ENCODE measurements at regions not wholly inside any gene's neighbourhood (a gene's known extent, or its start where the extent isn't known, plus 50 kb on each side); places are given as distances from the start of the nearest gene placed in this dataset.

- Histone ChIP-seq H3K4me1 (ENCODE audit: control insufficient read depth in 1 of 2, insufficient read depth in 2 of 2, low read length in 2 of 2) (no peaks in the 10 kb centered on the region), H2BK12ac (ENCODE audit: low read length) (no peak overlapping the region), H2AK5ac (ENCODE audit: low read length) (no peak overlapping the region), H3K36me3 (ENCODE audit: control insufficient read depth in 1 of 2, insufficient read depth in 2 of 2, low read length in 2 of 2) (no peaks in the 10 kb centered on the region), H3K9me3 (ENCODE audit: insufficient read depth, low read depth, low read length) (no peaks in the 10 kb centered on the region), H3K79me1 (ENCODE audit: low read length) (no peaks in the 10 kb centered on the region), H4K8ac (ENCODE audit: low read depth, low read length) (no peak overlapping the region), H2BK120ac (ENCODE audit: insufficient read depth, low read length, poor library complexity) (no peak overlapping the region), H3K27ac (ENCODE audit: low read depth, low read length) (no peak overlapping the region), H4K91ac (ENCODE audit: low read depth, low read length) (no peak overlapping the region), H3K4ac (ENCODE audit: low read depth, low read length) (no peak overlapping the region), H3K18ac (ENCODE audit: low read length) (no peak overlapping the region), H3K23ac (ENCODE audit: low read length) (no peak overlapping the region), H3K79me2 (ENCODE audit: control insufficient read depth, insufficient read depth, low read length, poor library complexity) (no peaks in the 10 kb centered on the region), H3K4me3 (ENCODE audit: low read depth, low read length) (no peak overlapping the region), H3K4me2 (ENCODE audit: low read length) (no peak overlapping the region), H3K14ac (ENCODE audit: low read length) (no peak overlapping the region), H3K9ac (ENCODE audit: low read length) (no peak overlapping the region), H4K12ac (ENCODE audit: low read depth, low read length) (no peak overlapping the region), H3K27me3 (ENCODE audit: insufficient read depth, low read length) (no peaks in the 10 kb centered on the region), H2BK5ac (ENCODE audit: low read depth, low read length, poor library complexity) (no peak overlapping the region), H2AFZ (ENCODE audit: insufficient read depth, low read length, poor library complexity) (no peak overlapping the region)
- WGBS (ENCODE audit: extremely low coverage, insufficient coverage, insufficient read length) = no CpG with 5 or more reads among the region's 4 CpGs
- DNase-seq = no peak
Measured at GRCh38 chr10:8262317-8262716, 207.8 kb downstream of the GATA3 start.

- Histone ChIP-seq H3K23ac (ENCODE audit: low read length) (no peak overlapping the region), H2BK5ac (ENCODE audit: low read depth, low read length, poor library complexity) (no peak overlapping the region), H3K27me3 (ENCODE audit: insufficient read depth, low read length) (no peaks in the 10 kb centered on the region), H3K4me2 (ENCODE audit: low read length) (no peak overlapping the region), H3K4me1 (ENCODE audit: control insufficient read depth in 1 of 2, insufficient read depth in 2 of 2, low read length in 2 of 2) (peaks cover 0 to 2% of the 10 kb centered on the region in 2 experiments), H4K91ac (ENCODE audit: low read depth, low read length) (no peak overlapping the region), H3K4me3 (ENCODE audit: low read depth, low read length) (no peak overlapping the region), H3K18ac (ENCODE audit: low read length) (no peak overlapping the region), H3K9me3 (ENCODE audit: insufficient read depth, low read depth, low read length) (no peaks in the 10 kb centered on the region), H2AFZ (ENCODE audit: insufficient read depth, low read length, poor library complexity) (no peak overlapping the region), H4K8ac (ENCODE audit: low read depth, low read length) (no peak overlapping the region), H2BK12ac (ENCODE audit: low read length) (peak overlapping the region; percentile 49), H3K79me1 (ENCODE audit: low read length) (no peaks in the 10 kb centered on the region), H3K14ac (ENCODE audit: low read length) (no peak overlapping the region), H2AK5ac (ENCODE audit: low read length) (no peak overlapping the region), H3K4ac (ENCODE audit: low read depth, low read length) (no peak overlapping the region), H3K9ac (ENCODE audit: low read length) (no peak overlapping the region), H4K12ac (ENCODE audit: low read depth, low read length) (no peak overlapping the region), H3K36me3 (ENCODE audit: control insufficient read depth in 1 of 2, insufficient read depth in 2 of 2, low read length in 2 of 2) (no peaks in the 10 kb centered on the region), H2BK120ac (ENCODE audit: insufficient read depth, low read length, poor library complexity) (no peak overlapping the region), H3K79me2 (ENCODE audit: control insufficient read depth, insufficient read depth, low read length, poor library complexity) (no peaks in the 10 kb centered on the region), H3K27ac (ENCODE audit: low read depth, low read length) (no peak overlapping the region)
- WGBS (ENCODE audit: extremely low coverage, insufficient coverage, insufficient read length) = no CpG with 5 or more reads among the region's 5 CpGs
- DNase-seq = no peak
Measured at GRCh38 chr10:8269976-8270375, 215.5 kb downstream of the GATA3 start.

GRCh38 chr10:8272794-8273425 lies 218.4 kb downstream of the GATA3 start:
- no peak overlapping the region for H2AK5ac ChIP-seq (ENCODE audit: low read length)
- H3K9ac ChIP-seq (ENCODE audit: low read length) = no peak overlapping the region
- peaks cover 0 to 2% of the 10 kb centered on the region in 2 experiments for H3K4me1 ChIP-seq (ENCODE audit: control insufficient read depth in 1 of 2, insufficient read depth in 2 of 2, low read length in 2 of 2)
- no peak overlapping the region for H4K8ac ChIP-seq (ENCODE audit: low read depth, low read length)
- peak in 1 of 2 donors; percentile 68 for DNase-seq
- peak overlapping the region; percentile 77 for H2BK12ac ChIP-seq (ENCODE audit: low read length)
- no peak overlapping the region for H3K23ac ChIP-seq (ENCODE audit: low read length)
- no peak overlapping the region for H3K4ac ChIP-seq (ENCODE audit: low read depth, low read length)
- no peak overlapping the region for H4K91ac ChIP-seq (ENCODE audit: low read depth, low read length)
- no peak overlapping the region for H4K12ac ChIP-seq (ENCODE audit: low read depth, low read length)
- no peak overlapping the region for H3K14ac ChIP-seq (ENCODE audit: low read length)
- WGBS (ENCODE audit: extremely low coverage, insufficient coverage, insufficient read length) = no CpG with 5 or more reads among the region's 10 CpGs
- no peaks in the 10 kb centered on the region for H3K36me3 ChIP-seq (ENCODE audit: control insufficient read depth in 1 of 2, insufficient read depth in 2 of 2, low read length in 2 of 2)
- H3K27me3 ChIP-seq (ENCODE audit: insufficient read depth, low read length) = no peaks in the 10 kb centered on the region
- no peak overlapping the region for H2AFZ ChIP-seq (ENCODE audit: insufficient read depth, low read length, poor library complexity)
- H3K79me2 ChIP-seq (ENCODE audit: control insufficient read depth, insufficient read depth, low read length, poor library complexity) = no peaks in the 10 kb centered on the region
- no peak overlapping the region for H3K27ac ChIP-seq (ENCODE audit: low read depth, low read length)
- H3K4me2 ChIP-seq (ENCODE audit: low read length) = no peak overlapping the region
- H3K79me1 ChIP-seq (ENCODE audit: low read length) = no peaks in the 10 kb centered on the region
- H3K4me3 ChIP-seq (ENCODE audit: low read depth, low read length) = no peak overlapping the region
- peak overlapping the region; percentile 68 for H2BK120ac ChIP-seq (ENCODE audit: insufficient read depth, low read length, poor library complexity)
- no peak overlapping the region for H3K18ac ChIP-seq (ENCODE audit: low read length)
- no peak overlapping the region for H2BK5ac ChIP-seq (ENCODE audit: low read depth, low read length, poor library complexity)
- H3K9me3 ChIP-seq (ENCODE audit: insufficient read depth, low read depth, low read length) = no peaks in the 10 kb centered on the region

GRCh38 chr10:8273749-8274148 lies 219.3 kb downstream of the GATA3 start:
- H2BK120ac ChIP-seq (ENCODE audit: insufficient read depth, low read length, poor library complexity) = no peak overlapping the region
- no peak overlapping the region for H3K4me3 ChIP-seq (ENCODE audit: low read depth, low read length)
- no peak overlapping the region for H2BK5ac ChIP-seq (ENCODE audit: low read depth, low read length, poor library complexity)
- H3K9ac ChIP-seq (ENCODE audit: low read length) = no peak overlapping the region
- H4K12ac ChIP-seq (ENCODE audit: low read depth, low read length) = no peak overlapping the region
- H3K4ac ChIP-seq (ENCODE audit: low read depth, low read length) = no peak overlapping the region
- H4K91ac ChIP-seq (ENCODE audit: low read depth, low read length) = no peak overlapping the region
- H3K9me3 ChIP-seq (ENCODE audit: insufficient read depth, low read depth, low read length) = no peaks in the 10 kb centered on the region
- H3K27me3 ChIP-seq (ENCODE audit: insufficient read depth, low read length) = no peaks in the 10 kb centered on the region
- peak in 1 of 2 donors; percentile 34 for DNase-seq
- no peak overlapping the region for H4K8ac ChIP-seq (ENCODE audit: low read depth, low read length)
- H3K27ac ChIP-seq (ENCODE audit: low read depth, low read length) = no peak overlapping the region
- H3K79me1 ChIP-seq (ENCODE audit: low read length) = no peaks in the 10 kb centered on the region
- no peak overlapping the region for H3K14ac ChIP-seq (ENCODE audit: low read length)
- no peak overlapping the region for H3K18ac ChIP-seq (ENCODE audit: low read length)
- H2AFZ ChIP-seq (ENCODE audit: insufficient read depth, low read length, poor library complexity) = no peak overlapping the region
- peaks cover 2% of the 10 kb centered on the region in 2 experiments for H3K4me1 ChIP-seq (ENCODE audit: control insufficient read depth in 1 of 2, insufficient read depth in 2 of 2, low read length in 2 of 2)
- H3K4me2 ChIP-seq (ENCODE audit: low read length) = no peak overlapping the region
- no peaks in the 10 kb centered on the region for H3K36me3 ChIP-seq (ENCODE audit: control insufficient read depth in 1 of 2, insufficient read depth in 2 of 2, low read length in 2 of 2)
- H3K79me2 ChIP-seq (ENCODE audit: control insufficient read depth, insufficient read depth, low read length, poor library complexity) = no peaks in the 10 kb centered on the region
- H2BK12ac ChIP-seq (ENCODE audit: low read length) = no peak overlapping the region
- H2AK5ac ChIP-seq (ENCODE audit: low read length) = no peak overlapping the region
- WGBS (ENCODE audit: extremely low coverage, insufficient coverage, insufficient read length) = no CpG with 5 or more reads among the region's 2 CpGs
- H3K23ac ChIP-seq (ENCODE audit: low read length) = no peak overlapping the region
